ENCODE measurements at regions not wholly inside any gene's neighbourhood (a gene's known extent, or its start where the extent isn't known, plus 50 kb on each side); places are given as distances from the start of the nearest gene placed in this dataset.
A peak's percentile ranks its signal among the peaks of the same experiment; 100 is the strongest.

GRCh38 chr6:135658916-135659315 is 161.4 kb upstream of the AHI1 start:
- H3K4me1 ChIP-seq: no peaks in the 10 kb centered on the region
- TF ChIP-seq, protein P1, sequence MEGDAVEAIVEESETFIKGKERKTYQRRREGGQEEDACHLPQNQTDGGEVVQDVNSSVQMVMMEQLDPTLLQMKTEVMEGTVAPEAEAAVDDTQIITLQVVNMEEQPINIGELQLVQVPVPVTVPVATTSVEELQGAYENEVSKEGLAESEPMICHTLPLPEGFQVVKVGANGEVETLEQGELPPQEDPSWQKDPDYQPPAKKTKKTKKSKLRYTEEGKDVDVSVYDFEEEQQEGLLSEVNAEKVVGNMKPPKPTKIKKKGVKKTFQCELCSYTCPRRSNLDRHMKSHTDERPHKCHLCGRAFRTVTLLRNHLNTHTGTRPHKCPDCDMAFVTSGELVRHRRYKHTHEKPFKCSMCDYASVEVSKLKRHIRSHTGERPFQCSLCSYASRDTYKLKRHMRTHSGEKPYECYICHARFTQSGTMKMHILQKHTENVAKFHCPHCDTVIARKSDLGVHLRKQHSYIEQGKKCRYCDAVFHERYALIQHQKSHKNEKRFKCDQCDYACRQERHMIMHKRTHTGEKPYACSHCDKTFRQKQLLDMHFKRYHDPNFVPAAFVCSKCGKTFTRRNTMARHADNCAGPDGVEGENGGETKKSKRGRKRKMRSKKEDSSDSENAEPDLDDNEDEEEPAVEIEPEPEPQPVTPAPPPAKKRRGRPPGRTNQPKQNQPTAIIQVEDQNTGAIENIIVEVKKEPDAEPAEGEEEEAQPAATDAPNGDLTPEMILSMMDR (IDR thresholded peaks at IDR 0.05): no peak
- intact Hi-C loops (cut with DNase I): no loop called here
- peaks cover 0 to 14% of the 10 kb centered on the region in 2 donors for H3K9me3 ChIP-seq
- DNase-seq (no peak), ATAC-seq (no peak)
- no peaks in the 10 kb centered on the region for H3K36me3 ChIP-seq
- H3K27ac ChIP-seq: no peak overlapping the region
- no peaks in the 10 kb centered on the region for H3K27me3 ChIP-seq
- H3K4me3 ChIP-seq: no peak overlapping the region

DNA sequence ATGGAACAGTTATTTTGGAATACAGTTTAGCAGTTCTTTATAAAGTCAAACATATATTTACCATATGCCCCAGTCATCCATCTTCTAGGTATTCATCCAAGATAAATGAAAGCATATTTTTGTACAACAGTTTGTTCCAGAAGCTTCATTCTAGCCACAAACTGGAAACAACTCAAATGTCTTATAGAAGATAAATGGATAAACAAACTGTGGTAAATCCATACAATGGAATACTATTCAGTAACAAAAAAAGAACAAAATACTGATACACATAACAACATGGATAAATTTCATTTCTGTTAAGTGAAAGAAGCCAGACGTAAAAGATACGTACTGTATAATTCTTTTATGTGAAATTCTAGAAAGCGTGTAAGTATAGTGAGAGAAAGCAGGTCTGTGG is 167.0 kb upstream of the AHI1 start:
- intact Hi-C loops (cut with DNase I): no loop called here
- Histone ChIP-seq H3K27ac (no peak overlapping the region), H3K36me3 (no peaks in the 10 kb centered on the region), H3K27me3 (no peaks in the 10 kb centered on the region), H3K9me3 (peaks cover 0 to 2% of the 10 kb centered on the region in 2 donors), H3K4me3 (no peak overlapping the region), H3K4me1 (no peaks in the 10 kb centered on the region)
- TF ChIP-seq, protein P1 (IDR thresholded peaks at IDR 0.05): no peak
- no peak for ATAC-seq
- no peak for DNase-seq

DNA sequence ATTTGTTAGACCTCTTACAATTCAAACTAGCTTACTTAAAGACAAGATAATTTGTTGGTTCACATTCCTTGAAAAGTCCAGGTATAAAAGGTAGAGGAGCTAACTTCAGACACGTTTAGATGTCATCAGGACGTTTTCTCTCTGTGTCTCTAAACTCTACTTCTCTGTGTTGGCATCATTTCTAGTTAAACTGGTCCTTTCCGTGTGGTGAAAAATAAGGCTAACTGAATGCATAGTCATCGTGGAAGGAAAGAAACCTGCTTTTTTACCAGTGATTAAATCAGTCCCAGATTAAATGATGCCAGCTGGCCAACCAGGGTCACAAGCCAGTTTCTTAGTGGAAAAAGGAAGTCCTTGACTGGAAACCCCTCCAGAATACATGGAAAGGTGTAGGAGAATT is 168.4 kb upstream of the AHI1 start:
- DNase-seq: no peak
- no peaks in the 10 kb centered on the region for H3K27me3 ChIP-seq
- ATAC-seq: no peak
- H3K4me3 ChIP-seq: no peak overlapping the region
- no peaks in the 10 kb centered on the region for H3K36me3 ChIP-seq
- no peaks in the 10 kb centered on the region for H3K4me1 ChIP-seq
- intact Hi-C loops (cut with DNase I): no loop called here
- H3K9me3 ChIP-seq: peaks cover 0 to 2% of the 10 kb centered on the region in 2 donors
- H3K27ac ChIP-seq: no peak overlapping the region
- TF ChIP-seq, protein P1 (IDR thresholded peaks at IDR 0.05): no peak

GRCh38 chr6:135667691-135668455 is 170.3 kb upstream of the AHI1 start:
- Histone ChIP-seq H3K4me3 (no peak overlapping the region), H3K4me1 (no peaks in the 10 kb centered on the region), H3K27ac (no peak overlapping the region), H3K27me3 (no peaks in the 10 kb centered on the region), H3K36me3 (no peaks in the 10 kb centered on the region), H3K9me3 (no peaks in the 10 kb centered on the region)
- TF ChIP-seq, protein P1 (IDR thresholded peaks at IDR 0.05): no peak
- intact Hi-C loops (cut with DNase I): no loop called here
- DNase-seq (peak; percentile 30 to 38 (median 36)), ATAC-seq (peak; percentile 91)

- intact Hi-C loops (cut with DNase I): no loop called here
- no peak overlapping the region for H3K27ac ChIP-seq
- H3K4me3 ChIP-seq: no peak overlapping the region
- H3K36me3 ChIP-seq: no peaks in the 10 kb centered on the region
- TF ChIP-seq, protein P1 (IDR thresholded peaks at IDR 0.05): no peak
- no peak for ATAC-seq
- H3K4me1 ChIP-seq: no peaks in the 10 kb centered on the region
- no peak for DNase-seq
- no peaks in the 10 kb centered on the region for H3K9me3 ChIP-seq
- no peaks in the 10 kb centered on the region for H3K27me3 ChIP-seq
Observed at GRCh38 chr6:135672256-135672655, 174.7 kb upstream of the AHI1 start.

All from left lung (tissue), 4 donors.